Mesenchymal stem cell (in vitro differentiated cells and primary cell): ENCODE measurements at regions not wholly inside any gene's neighbourhood (a gene's known extent, or its start where the extent isn't known, plus 50 kb on each side); places are given as distances from the start of the nearest gene placed in this dataset.

Experiments used
- DNase-seq: peaks from one replicate; pipeline ENCODE4 v3.0.0-alpha.2; 2013
- H2AFZ ChIP-seq: one replicate; pipeline ENCODE4 v1.6.1; 2013; ENCODE audit warnings: low read depth, mild to moderate bottlenecking, control low read depth, inconsistent platforms, low read length, moderate library complexity
- H2AK5ac ChIP-seq: 2 replicates; pipeline ENCODE4 v1.6.1; 2013; ENCODE audit warnings: low read length, moderate library complexity, mild to moderate bottlenecking, inconsistent platforms; ENCODE audit not compliant: severe bottlenecking
- H2BK120ac ChIP-seq: one replicate; pipeline ENCODE4 v1.6.1; 2013; ENCODE audit warnings: low read depth, mild to moderate bottlenecking, inconsistent platforms, low read length, moderate library complexity
- H2BK12ac ChIP-seq, 2 experiments: one replicate each; pipeline ENCODE4 v1.6.1; 2013; ENCODE audit warnings: inconsistent platforms in 2 of 2, low read length in 2 of 2, mild to moderate bottlenecking in 2 of 2, moderate library complexity in 2 of 2, control low read depth in 1 of 2
- H2BK15ac ChIP-seq: one replicate; pipeline ENCODE4 v1.6.1; 2013; ENCODE audit warnings: mild to moderate bottlenecking, low read depth, inconsistent platforms; ENCODE audit not compliant: poor library complexity, severe bottlenecking
- H2BK5ac ChIP-seq: 2 replicates; pipeline ENCODE4 v1.6.1; 2013; ENCODE audit warnings: low read depth, mild to moderate bottlenecking, low read length, control low read depth, inconsistent platforms; ENCODE audit not compliant: poor library complexity, severe bottlenecking
- H3K14ac ChIP-seq, 2 experiments: one replicate each; pipeline ENCODE4 v1.6.1; 2013; ENCODE audit warnings: inconsistent platforms in 2 of 2, low read length in 2 of 2, control low read depth in 1 of 2, mild to moderate bottlenecking in 1 of 2, moderate library complexity in 1 of 2
- H3K18ac ChIP-seq, 2 experiments: one replicate each; pipeline ENCODE4 v1.6.1; 2013; ENCODE audit warnings: inconsistent platforms in 2 of 2, low read length in 2 of 2, control low read depth in 1 of 2, low read depth in 1 of 2, mild to moderate bottlenecking in 1 of 2
- H3K23ac ChIP-seq, 2 experiments: one replicate each; pipeline ENCODE4 v1.6.1; 2013; ENCODE audit warnings: inconsistent platforms in 2 of 2, low read length in 2 of 2, mild to moderate bottlenecking in 2 of 2, moderate library complexity in 2 of 2, control low read depth in 1 of 2
- H3K27ac ChIP-seq: 2 replicates; pipeline ENCODE4 v1.5.1; 2013; ENCODE audit warnings: mild to moderate bottlenecking, moderate library complexity, low read length, control low read depth, inconsistent platforms; ENCODE audit not compliant: poor library complexity, severe bottlenecking
- H3K27me3 ChIP-seq, 2 experiments: 2 replicates each; pipeline versions ENCODE4 v1.6.1 to v1.7.0; 2013; ENCODE audit warnings: low read length in 2 of 2, mild to moderate bottlenecking in 2 of 2, moderate library complexity in 2 of 2, control low read depth in 1 of 2, inconsistent platforms in 1 of 2; ENCODE audit not compliant: control insufficient read depth in 1 of 2, insufficient read depth in 1 of 2
- H3K36me3 ChIP-seq, 2 experiments: 2 replicates each; pipeline versions ENCODE4 v1.6.1 to v1.7.0; 2013; ENCODE audit warnings: low read length in 2 of 2, control low read depth in 1 of 2, inconsistent platforms in 1 of 2, low read depth in 1 of 2, mild to moderate bottlenecking in 1 of 2; ENCODE audit not compliant: insufficient read depth in 2 of 2, control insufficient read depth in 1 of 2
- H3K4ac ChIP-seq, 2 experiments: one replicate each; pipeline ENCODE4 v1.6.1; 2013; ENCODE audit warnings: inconsistent platforms in 2 of 2, low read length in 2 of 2, mild to moderate bottlenecking in 2 of 2, moderate library complexity in 2 of 2, control low read depth in 1 of 2, low read depth in 1 of 2
- H3K4me1 ChIP-seq: 2 replicates; pipeline ENCODE4 v1.6.1; 2013; ENCODE audit warnings: low read depth, low read length, control low read depth; ENCODE audit not compliant: control insufficient read depth, insufficient read depth
- H3K4me2 ChIP-seq: 2 replicates; pipeline ENCODE4 v1.6.1; 2013; ENCODE audit warnings: low read length, mild to moderate bottlenecking, inconsistent platforms; ENCODE audit not compliant: poor library complexity, severe bottlenecking
- H3K4me3 ChIP-seq, 2 experiments: 2 replicates each; pipeline versions ENCODE4 v1.5.1 to v1.7.0; 2013; ENCODE audit warnings: low read length in 2 of 2, mild to moderate bottlenecking in 2 of 2, control low read depth in 1 of 2, low read depth in 1 of 2; ENCODE audit not compliant: insufficient read depth in 1 of 2
- H3K79me1 ChIP-seq: replicated peaks from 2 replicates; pipeline ENCODE4 v1.6.1; 2013; ENCODE audit warnings: mild to moderate bottlenecking, control low read depth, low read length, inconsistent platforms; ENCODE audit not compliant: poor library complexity, severe bottlenecking
- H3K9ac ChIP-seq: 2 replicates; pipeline ENCODE4 v1.7.0; 2013; ENCODE audit warnings: mild to moderate bottlenecking, low read length, moderate library complexity
- H3K9me3 ChIP-seq: 2 replicates; pipeline ENCODE4 v1.7.0; 2013; ENCODE audit warnings: mild to moderate bottlenecking, low read length; ENCODE audit not compliant: control insufficient read depth
- H4K8ac ChIP-seq: one replicate; pipeline ENCODE4 v1.6.1; 2013; ENCODE audit warnings: inconsistent platforms, mild to moderate bottlenecking, low read length, moderate library complexity
- H4K91ac ChIP-seq: one replicate; pipeline ENCODE4 v1.6.1; 2013; ENCODE audit warnings: mild to moderate bottlenecking, low read length, inconsistent platforms
- WGBS: methylation state at CpG from one replicate; pipeline ENCODE4 v1.1.7; 2013; ENCODE audit warnings: mixed read lengths; 5-methylcytosine and 5-hydroxymethylcytosine counted together

DNA sequence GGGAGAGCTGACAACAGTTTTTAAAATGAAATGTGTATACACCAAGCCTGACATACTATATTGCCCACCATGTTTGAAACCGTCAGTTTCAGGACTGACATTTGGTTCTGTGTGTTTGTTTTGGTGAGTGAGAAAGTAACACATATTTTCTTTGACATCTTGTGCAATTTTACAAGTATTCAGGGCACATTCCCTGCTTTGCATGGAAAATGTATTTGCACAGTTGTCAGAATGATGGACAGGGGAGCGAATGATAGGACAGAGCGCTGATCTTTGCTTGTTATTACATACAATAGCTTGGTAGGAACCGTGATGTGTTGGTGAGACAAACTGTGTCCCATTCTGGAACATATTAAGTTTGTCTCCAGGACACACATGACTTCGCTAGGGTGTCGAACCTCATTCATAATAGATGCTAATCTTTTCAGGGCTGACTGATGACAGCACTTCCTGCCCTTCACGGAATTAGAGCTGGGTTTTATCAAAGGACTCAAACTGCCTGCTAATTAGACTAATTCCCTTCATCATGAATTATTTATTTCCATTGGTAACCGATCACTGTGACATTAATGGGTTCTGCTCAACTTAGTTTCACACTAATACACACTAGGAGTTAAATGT is 158.5 kb downstream of the CDCA7 start:
- H3K27ac ChIP-seq, result no peak overlapping the region
- no peak overlapping the region for H3K4me3 ChIP-seq
- 75% methylated on average over 7 of the region's 8 CpGs for WGBS
- H2BK15ac ChIP-seq, result no peak overlapping the region
- H4K8ac ChIP-seq, result no peak overlapping the region
- no peak overlapping the region for H3K9ac ChIP-seq
- H3K4me2 ChIP-seq, result no peak overlapping the region
- H3K23ac ChIP-seq, result no peak overlapping the region
- no peaks in the 10 kb centered on the region for H3K36me3 ChIP-seq
- no peak overlapping the region for H2BK120ac ChIP-seq
- no peak overlapping the region for H4K91ac ChIP-seq
- H3K79me1 ChIP-seq, result no peaks in the 10 kb centered on the region
- no peaks in the 10 kb centered on the region for H3K4me1 ChIP-seq
- H3K9me3 ChIP-seq, result peaks cover 9% of the 10 kb centered on the region
- no peak overlapping the region for H3K14ac ChIP-seq
- no peak overlapping the region for H2BK12ac ChIP-seq
- H3K27me3 ChIP-seq, result peaks cover 0 to 8% of the 10 kb centered on the region in 2 experiments
- H3K4ac ChIP-seq, result no peak overlapping the region
- no peak overlapping the region for H2AK5ac ChIP-seq
- H3K18ac ChIP-seq, result no peak overlapping the region
- no peak for DNase-seq
- no peak overlapping the region for H2BK5ac ChIP-seq
- H2AFZ ChIP-seq, result no peak overlapping the region

DNA sequence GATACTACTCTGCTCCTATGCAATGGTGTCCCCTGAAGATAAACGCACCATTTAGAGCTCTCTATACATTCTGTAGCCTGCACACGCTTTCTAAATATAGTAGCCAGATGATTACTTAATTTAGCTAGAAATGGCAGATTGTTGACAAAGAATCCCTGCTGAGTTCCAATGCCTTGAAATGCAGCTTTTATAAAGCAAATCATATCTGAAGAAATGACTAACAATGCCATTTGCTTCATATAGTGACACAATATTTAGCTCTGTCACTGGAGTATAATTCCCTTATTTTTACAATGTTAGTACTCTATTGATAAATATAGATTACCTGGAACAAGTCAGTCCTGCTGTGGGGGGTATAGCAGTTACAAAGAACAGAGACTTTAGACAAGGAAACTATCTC is 166.2 kb downstream of the CDCA7 start:
- WGBS, result 80% methylated on average over 1 of the region's 2 CpGs
- no peak overlapping the region for H3K4ac ChIP-seq

DNA sequence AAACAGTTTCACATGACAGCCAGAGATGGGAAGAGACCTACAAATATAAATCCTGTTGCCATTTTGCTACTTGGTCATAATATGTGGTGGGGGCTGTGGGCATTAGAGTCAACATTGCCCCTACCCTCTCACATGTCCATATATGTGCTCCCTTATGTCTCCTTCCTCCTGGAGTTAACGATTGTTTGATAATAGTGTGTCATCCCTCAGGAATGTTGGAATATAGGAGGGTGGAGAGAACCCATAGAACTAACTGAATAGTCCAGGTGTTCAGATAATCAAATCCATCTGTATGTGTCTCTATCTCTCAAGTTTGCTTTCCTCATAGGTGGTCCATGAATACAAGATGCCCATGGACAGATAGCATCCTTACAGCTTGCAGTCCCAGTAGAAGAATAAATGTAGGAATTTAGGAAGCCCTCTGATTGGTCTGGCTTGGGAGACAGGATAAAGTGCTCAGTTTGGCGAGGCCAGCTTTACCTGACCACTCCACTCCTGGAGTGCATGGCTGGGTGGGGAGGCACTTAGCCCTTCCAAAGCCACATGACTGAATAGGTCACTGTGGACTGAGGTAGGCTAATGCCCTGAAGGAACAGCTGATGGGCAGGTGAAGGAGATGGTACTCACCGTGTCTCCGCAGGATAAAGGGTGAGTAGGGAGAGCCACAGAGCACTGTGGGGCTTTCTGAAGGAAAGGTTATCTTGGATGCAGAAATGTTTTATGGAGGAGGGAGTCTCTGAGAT is 166.9 kb downstream of the CDCA7 start:
- Histone ChIP-seq H4K91ac (peak overlapping the region; percentile 61), H3K4me2 (no peak overlapping the region), H2AFZ (no peak overlapping the region), H2AK5ac (peak overlapping the region; percentile 89), H3K36me3 (no peaks in the 10 kb centered on the region), H3K27ac (no peak overlapping the region), H3K27me3 (peaks cover 0 to 17% of the 10 kb centered on the region in 2 experiments), H3K79me1 (no peaks in the 10 kb centered on the region), H3K4ac (no peak overlapping the region), H2BK5ac (no peak overlapping the region), H4K8ac (no peak overlapping the region), H3K18ac (no peak overlapping the region), H3K23ac (no peak overlapping the region), H2BK120ac (no peak overlapping the region), H3K9me3 (peaks cover 9% of the 10 kb centered on the region), H2BK15ac (peak overlapping the region; percentile 23), H3K4me1 (peaks cover 3% of the 10 kb centered on the region), H3K4me3 (no peak overlapping the region), H3K9ac (no peak overlapping the region), H2BK12ac (no peak overlapping the region), H3K14ac (no peak overlapping the region)
- WGBS, result 98% methylated on average over 3 of the region's 4 CpGs
- no peak for DNase-seq

More for the DNA sequence above, 166.2 kb downstream of the CDCA7 start:
- Histone ChIP-seq H2AFZ (no peak overlapping the region), H3K14ac (peak overlapping the region in 1 of 2 experiments; percentile 74), H3K27ac (no peak overlapping the region), H2AK5ac (no peak overlapping the region), H3K79me1 (no peaks in the 10 kb centered on the region), H3K18ac (no peak overlapping the region), H3K27me3 (peaks cover 0 to 17% of the 10 kb centered on the region in 2 experiments), H2BK15ac (no peak overlapping the region), H3K9ac (no peak overlapping the region), H4K91ac (no peak overlapping the region), H3K4me3 (no peak overlapping the region), H2BK120ac (no peak overlapping the region), H2BK5ac (no peak overlapping the region), H3K4me2 (no peak overlapping the region), H3K23ac (no peak overlapping the region), H3K36me3 (no peaks in the 10 kb centered on the region), H3K9me3 (peaks cover 9% of the 10 kb centered on the region), H2BK12ac (no peak overlapping the region), H3K4me1 (peaks cover 3% of the 10 kb centered on the region), H4K8ac (no peak overlapping the region)
- DNase-seq, result no peak

DNA sequence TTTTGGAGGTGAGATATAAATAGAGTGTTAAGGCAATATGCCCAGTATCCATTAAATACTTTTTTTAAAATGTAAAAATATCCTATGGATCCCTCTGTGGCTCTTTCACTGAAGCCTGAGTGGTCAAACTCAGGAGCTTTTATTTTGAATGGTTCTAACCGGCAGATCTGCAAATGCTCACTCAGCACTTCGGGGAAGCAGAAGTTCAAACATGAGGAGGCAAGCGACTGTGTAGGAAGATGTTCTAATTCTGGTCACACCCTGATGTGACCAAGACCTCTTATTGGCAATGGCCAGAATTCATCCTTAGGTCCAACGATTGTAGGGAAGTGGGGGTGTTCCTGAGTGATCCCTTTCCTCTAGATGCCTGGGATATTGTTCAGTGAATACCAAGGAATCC is 168.8 kb downstream of the CDCA7 start:
- Histone ChIP-seq H3K36me3 (no peaks in the 10 kb centered on the region), H3K23ac (no peak overlapping the region), H3K18ac (no peak overlapping the region), H3K4me2 (no peak overlapping the region), H3K14ac (no peak overlapping the region), H2BK12ac (no peak overlapping the region), H2BK5ac (no peak overlapping the region), H2BK120ac (no peak overlapping the region), H3K27ac (no peak overlapping the region), H3K4me1 (peaks cover 3% of the 10 kb centered on the region), H3K27me3 (peaks cover 0 to 17% of the 10 kb centered on the region in 2 experiments), H4K8ac (no peak overlapping the region), H2AFZ (no peak overlapping the region), H3K9ac (no peak overlapping the region), H3K4me3 (no peak overlapping the region), H3K9me3 (no peaks in the 10 kb centered on the region), H2AK5ac (no peak overlapping the region), H3K79me1 (no peaks in the 10 kb centered on the region), H4K91ac (no peak overlapping the region), H3K4ac (no peak overlapping the region), H2BK15ac (no peak overlapping the region)
- 51% methylated on average over 4 of the region's 4 CpGs for WGBS
- DNase-seq, result no peak
